GM18867 (cell line): ENCODE measurements at regions not wholly inside any gene's neighbourhood (a gene's known extent, or its start where the extent isn't known, plus 50 kb on each side); places are given as distances from the start of the nearest gene placed in this dataset.
A peak's percentile ranks its signal among the peaks of the same experiment; 100 is the strongest.

Source experiments
- ATAC-seq: cut with Tn5 transposase; IDR thresholded peaks from one replicate; pipeline ENCODE4 v1.9.1; 2021; ENCODE audit warnings: mild to moderate bottlenecking, moderate library complexity; ENCODE audit not compliant: unreplicated experiment

GRCh38 chr2:188042412-188042811, 249.3 kb upstream of the GULP1 start:
- ATAC-seq, result no peak

DNA sequence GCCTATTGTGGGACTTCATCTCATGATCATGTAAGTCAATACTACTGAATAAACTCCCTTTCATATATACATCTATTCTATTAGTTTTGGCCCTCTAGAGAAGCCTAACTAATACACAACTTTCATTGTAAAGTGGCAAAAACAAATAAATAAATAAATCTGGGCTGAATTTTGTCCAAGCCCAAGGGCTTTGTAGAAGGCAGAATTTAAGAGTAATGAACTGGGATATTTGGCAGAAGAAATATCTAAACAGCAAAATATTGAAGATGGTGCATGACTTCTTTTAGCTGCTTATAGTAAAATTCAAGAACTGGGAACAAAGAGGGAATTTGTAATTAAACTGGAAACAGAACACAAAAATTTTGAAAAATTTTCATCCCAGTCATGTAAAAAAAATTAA, 246.7 kb upstream of the GULP1 start:
- ATAC-seq, result no peak

- ATAC-seq, result no peak
Measured at GRCh38 chr2:188046437-188046836, 245.2 kb upstream of the GULP1 start.

- ATAC-seq, result no peak
Measured at GRCh38 chr2:188047735-188048134, 243.9 kb upstream of the GULP1 start.

DNA sequence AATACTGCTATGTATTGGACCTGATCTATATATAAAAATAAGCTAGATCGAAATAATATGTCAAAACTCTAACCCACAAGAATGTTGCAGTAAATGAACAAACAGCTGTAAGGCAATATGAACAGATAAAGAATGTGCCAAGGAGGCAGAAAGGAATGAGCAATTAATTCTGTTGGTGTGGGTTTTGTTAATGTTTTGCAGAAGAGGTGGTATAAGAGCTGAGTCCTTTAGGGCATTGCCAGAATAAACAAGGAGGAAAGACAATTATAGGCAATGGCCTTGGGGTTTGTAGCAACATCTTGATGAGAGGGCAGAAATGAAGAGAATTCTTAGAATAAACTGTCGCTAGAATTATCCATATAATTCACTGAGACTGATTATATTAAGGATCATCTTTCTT, 240.9 kb upstream of the GULP1 start:
- no peak for ATAC-seq

DNA sequence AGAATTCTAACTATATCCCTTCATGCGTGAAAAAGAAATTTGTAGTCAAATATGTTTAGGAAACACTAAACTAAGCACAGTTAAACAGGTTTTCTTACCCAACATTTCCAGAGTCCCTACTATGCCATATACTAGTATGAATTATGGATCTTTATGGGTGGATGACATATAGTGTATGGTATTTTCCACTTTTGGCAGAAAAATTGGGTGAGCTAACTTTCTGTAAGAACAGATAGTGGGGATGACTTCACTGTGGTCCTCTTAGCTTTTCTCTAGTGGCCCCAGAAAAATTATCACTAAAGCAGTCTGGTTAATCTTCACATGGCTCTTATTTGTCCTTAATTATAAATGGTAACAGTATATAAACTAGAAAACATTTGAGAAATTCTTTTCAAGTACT, 240.0 kb upstream of the GULP1 start:
- ATAC-seq, result no peak

- ATAC-seq, result no peak
Measured at GRCh38 chr2:188065386-188065785, 226.3 kb upstream of the GULP1 start.

GRCh38 chr2:188068093-188068492, 223.6 kb upstream of the GULP1 start:
- no peak for ATAC-seq

GRCh38 chr2:188076149-188077056, 215.3 kb upstream of the GULP1 start:
- ATAC-seq, result peak; percentile 76

- no peak for ATAC-seq
Measured at GRCh38 chr2:188077757-188078156, 213.9 kb upstream of the GULP1 start.

DNA sequence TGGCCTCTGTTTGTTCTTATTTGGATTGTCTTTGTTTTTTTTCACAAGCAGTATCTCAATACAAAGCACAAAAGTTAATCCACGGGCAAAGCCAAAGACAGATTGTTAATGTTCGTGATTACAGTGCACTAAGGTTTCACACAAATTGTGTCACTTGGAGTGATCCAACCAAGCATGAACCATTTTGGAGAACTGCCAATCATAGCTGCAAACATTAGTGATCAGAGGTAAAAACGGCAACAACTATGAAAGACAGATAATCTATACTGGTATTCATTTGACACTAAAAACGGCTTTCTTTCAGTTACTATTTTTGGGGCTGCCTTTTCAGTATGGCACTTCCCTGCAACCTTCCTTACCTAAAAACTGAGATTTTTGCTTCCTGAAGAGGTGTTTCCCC, 213.1 kb upstream of the GULP1 start:
- ATAC-seq, result peak; percentile 39

DNA sequence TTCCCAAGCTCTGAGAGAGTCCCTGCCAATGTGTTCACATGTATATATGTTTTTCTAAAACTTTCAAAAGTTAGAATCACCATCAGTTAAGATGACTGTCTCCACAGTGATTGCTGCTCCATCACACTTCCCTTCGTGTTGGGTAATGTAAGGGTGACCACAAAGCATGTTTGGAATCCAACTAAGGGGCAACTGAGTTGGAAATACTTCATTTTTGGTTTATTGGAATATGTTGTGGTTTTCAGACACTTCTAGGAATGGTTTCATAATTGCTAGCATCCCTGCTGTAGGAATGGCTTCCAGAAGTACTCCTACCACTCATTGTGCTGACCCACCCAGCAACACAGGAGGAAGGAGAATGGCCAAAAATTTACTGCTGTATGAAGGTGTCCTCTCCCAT, 212.5 kb upstream of the GULP1 start:
- ATAC-seq, result no peak

DNA sequence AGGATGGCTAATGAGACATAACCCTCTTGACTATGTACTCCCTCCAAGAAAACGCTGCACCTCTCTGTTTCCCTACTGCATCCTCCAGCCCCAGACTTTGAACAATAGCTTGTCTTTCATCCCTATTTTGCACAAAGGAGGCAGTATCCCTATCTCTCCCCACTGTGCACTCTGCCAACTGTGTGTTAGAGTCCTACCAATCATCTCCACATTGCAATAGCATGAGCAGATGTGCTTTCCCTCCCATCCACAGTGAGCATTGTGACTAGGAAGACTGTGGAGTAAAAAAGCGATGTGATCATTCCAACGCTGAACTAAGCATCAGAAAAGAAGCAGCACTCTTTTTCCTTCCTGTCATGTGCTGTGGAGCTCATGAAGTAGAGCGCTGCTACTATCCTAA, 206.3 kb upstream of the GULP1 start:
- no peak for ATAC-seq

GRCh38 chr2:188089901-188090300, 201.8 kb upstream of the GULP1 start:
- ATAC-seq, result no peak

DNA sequence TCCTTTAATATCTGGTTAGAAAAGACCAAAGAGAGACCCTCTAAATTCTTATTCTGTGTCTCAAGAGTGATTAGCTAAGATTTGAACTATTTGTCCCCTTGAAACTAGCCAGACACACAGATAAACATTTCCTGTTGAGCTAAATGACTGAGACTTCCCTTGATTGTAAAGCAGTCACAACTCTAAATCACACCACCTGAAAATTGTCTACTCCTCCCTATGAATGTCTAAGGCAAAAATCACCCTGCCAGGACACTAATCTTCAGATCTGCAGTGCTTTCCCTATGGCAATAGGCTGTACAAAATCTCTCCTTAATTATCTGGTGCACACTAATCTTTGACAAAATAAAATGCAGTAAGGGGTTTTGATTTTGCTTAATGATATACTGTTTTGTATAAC, 200.5 kb upstream of the GULP1 start:
- ATAC-seq, result no peak

DNA sequence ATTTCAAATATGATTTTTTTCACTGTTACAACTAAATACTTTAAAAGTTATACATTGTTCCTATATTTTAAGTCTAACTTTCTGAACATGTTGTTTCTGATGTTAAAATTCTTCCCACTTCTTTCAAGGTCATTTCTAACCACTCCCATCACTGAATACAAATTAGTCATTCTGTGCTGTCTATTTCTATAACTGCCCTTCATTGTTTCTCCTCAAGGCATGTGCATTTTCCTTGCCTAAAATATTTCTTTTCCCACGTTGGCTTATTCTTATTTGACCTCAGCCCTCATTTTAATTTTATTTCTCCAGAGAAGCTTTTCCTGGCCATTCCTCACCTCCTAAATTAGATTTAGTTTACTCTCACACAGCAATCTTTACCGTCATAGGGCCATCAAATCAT, 198.9 kb upstream of the GULP1 start:
- no peak for ATAC-seq

DNA sequence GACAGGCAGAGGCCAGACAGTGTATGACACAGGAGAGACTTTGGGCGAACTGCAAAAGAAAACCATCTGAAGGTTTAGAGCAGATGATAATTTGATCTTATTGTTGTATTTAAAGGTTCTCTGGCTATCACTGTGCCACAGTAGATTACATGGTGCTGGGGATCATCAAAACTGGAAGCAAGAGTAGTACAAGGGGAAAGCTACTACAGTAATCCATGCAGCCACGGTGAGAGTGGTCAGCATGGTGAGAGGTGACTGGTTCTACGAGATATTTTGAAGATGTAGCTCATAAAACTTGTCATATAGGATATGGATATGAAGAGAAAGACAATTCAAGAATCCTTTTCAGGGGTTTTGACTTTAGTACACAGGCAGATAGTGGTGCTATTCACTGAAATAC, 194.8 kb upstream of the GULP1 start:
- ATAC-seq, result no peak

GRCh38 chr2:188102881-188103280, 188.8 kb upstream of the GULP1 start:
- no peak for ATAC-seq

GRCh38 chr2:188114014-188114413, 177.7 kb upstream of the GULP1 start:
- no peak for ATAC-seq

- ATAC-seq, result no peak
Measured at GRCh38 chr2:188117706-188118105, 174.0 kb upstream of the GULP1 start.

DNA sequence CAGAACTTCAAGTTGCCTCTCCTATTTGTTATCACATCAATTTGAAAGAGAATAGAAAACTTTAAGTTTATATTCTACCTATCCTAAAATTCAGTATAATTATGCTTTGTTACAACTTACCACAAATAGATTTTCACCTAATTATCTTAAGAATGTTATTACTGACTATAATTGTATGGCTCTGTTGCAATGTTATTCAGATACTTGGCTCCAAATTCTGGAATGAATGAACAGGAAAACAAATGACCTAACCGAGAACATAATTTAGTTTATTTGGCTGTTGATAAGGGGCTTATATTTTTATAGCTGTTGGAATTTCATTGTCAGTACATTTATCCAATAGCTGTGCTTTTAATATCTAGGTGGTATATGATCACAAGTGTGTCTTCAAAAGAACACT, 173.2 kb upstream of the GULP1 start:
- ATAC-seq, result no peak

GRCh38 chr2:188119112-188119838, 172.4 kb upstream of the GULP1 start:
- no peak for ATAC-seq
